AG09309 (cell line): ENCODE measurements at regions not wholly inside any gene's neighbourhood (a gene's known extent, or its start where the extent isn't known, plus 50 kb on each side); places are given as distances from the start of the nearest gene placed in this dataset.

Experiments
- DNase-seq: peaks from one replicate; pipeline ENCODE4 v3.0.0-alpha.2; 2010; ENCODE audit warnings: low read depth
- H3K4me3 ChIP-seq: 2 replicates; pipeline ENCODE4 v1.5.1; 2011; ENCODE audit warnings: mild to moderate bottlenecking, low read depth, low read length, moderate library complexity; ENCODE audit not compliant: control insufficient read depth
- TF ChIP-seq, protein P1 (sequence below): IDR thresholded peaks from 2 replicates; pipeline ENCODE4 v1.5.1; 2011; ENCODE audit warnings: mild to moderate bottlenecking, low read depth, low read length, inconsistent platforms; ENCODE audit not compliant: insufficient read depth, control insufficient read depth; ENCODE audit errors: missing control alignments

DNA sequence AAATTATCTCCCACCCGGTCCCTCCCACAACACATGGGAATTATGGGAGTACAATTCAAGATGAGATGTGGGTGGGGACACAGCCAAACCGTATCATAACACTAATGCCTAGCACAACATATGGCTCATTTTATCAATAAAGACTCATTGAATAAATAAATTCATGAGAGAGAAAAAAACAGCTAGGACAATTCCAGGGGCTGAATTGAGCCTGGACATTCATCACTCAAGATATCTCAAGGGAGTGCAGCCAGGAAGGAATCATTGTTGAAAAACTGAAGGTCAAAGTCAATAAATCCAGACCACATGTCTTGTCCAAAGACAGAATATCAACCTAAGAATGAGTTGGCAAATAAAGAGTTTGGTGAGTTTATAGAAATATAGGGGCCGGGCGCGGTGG is 644.1 kb downstream of the PLPP3 start:
- DNase-seq: no peak
- TF ChIP-seq, protein P1, sequence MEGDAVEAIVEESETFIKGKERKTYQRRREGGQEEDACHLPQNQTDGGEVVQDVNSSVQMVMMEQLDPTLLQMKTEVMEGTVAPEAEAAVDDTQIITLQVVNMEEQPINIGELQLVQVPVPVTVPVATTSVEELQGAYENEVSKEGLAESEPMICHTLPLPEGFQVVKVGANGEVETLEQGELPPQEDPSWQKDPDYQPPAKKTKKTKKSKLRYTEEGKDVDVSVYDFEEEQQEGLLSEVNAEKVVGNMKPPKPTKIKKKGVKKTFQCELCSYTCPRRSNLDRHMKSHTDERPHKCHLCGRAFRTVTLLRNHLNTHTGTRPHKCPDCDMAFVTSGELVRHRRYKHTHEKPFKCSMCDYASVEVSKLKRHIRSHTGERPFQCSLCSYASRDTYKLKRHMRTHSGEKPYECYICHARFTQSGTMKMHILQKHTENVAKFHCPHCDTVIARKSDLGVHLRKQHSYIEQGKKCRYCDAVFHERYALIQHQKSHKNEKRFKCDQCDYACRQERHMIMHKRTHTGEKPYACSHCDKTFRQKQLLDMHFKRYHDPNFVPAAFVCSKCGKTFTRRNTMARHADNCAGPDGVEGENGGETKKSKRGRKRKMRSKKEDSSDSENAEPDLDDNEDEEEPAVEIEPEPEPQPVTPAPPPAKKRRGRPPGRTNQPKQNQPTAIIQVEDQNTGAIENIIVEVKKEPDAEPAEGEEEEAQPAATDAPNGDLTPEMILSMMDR: no peak
- no peak overlapping the region for H3K4me3 ChIP-seq

DNA sequence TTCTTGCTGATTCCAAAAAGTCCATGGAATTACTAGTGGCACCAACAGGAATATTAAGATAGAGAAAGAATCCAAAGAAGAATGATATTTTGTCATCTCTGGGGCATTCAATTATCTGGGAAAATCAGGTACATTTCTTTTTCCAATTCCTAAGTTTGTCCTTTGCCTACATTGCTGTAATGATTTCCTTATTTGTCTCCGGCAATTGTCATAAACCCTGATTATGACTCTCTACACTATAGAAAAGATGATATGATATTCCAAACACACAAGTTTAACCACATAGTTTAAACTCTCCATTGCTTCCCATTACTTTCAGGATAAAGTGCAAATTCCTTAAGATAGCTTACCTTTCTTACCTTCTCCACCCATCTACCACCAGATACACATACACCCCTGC is 647.0 kb downstream of the PLPP3 start:
- TF ChIP-seq, protein P1: no peak
- H3K4me3 ChIP-seq: no peak overlapping the region
- no peak for DNase-seq

DNA sequence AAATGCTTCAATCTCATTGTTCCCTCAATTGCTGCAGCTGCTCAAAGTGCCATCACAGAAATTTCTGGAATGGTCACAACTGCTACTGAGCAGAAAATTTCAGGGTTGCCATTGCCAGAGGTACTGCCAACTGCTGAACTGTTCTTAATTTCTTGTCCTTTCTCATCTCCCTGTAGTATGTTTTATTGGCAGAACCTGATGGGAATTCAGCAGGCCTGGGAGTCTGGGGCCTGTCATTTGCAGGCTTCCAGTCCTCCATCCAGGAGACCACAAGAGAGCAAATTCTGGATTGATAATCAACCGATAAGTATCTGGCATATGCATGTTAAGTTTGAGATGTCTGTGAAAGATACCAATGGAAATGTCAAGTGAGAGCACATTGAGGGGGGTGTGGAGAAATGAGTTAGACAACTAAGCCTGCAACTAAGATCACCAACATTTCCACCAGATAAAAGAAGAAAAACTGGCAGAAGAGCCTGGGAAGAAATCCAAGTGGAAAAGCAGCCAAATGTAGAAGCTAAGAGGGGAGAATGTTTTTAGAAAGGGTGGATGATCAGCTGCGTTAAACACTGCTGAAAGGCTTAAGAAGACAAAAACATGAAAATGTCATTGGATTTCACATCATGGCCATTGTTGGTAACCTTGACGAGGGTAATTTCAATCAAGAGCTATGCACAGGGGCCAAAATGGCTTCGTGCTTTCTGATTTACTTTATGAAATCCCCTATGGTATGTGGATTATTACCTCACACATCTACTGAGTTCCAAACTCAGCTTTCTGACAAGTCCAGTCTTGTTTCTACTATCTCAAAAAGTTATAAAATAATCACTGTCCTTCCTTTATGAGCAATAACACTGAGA is 648.1 kb downstream of the PLPP3 start:
- peak; percentile 5 for DNase-seq
- H3K4me3 ChIP-seq: no peak overlapping the region
- TF ChIP-seq, protein P1: no peak

DNA sequence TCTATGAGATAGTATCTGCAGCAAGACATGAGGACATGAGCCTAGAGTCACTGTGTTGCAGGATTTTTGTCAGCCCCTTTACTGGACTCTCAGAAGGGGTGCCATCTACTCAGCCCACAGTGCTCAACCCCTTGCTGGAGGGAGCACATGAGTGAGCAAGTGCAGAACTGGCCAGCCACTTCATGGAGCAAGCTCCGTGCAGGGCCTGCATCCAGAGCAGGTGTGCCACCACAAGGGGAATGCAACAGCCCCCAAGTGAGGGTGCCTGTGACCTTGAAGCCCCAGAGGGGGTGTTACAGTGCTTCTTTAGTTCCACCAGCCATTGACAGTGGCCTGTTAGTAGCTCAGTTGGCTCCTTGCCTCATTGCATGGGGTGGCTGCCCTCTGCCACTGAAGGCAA is 649.7 kb downstream of the PLPP3 start:
- TF ChIP-seq, protein P1: no peak
- no peak for DNase-seq
- H3K4me3 ChIP-seq: no peak overlapping the region

DNA sequence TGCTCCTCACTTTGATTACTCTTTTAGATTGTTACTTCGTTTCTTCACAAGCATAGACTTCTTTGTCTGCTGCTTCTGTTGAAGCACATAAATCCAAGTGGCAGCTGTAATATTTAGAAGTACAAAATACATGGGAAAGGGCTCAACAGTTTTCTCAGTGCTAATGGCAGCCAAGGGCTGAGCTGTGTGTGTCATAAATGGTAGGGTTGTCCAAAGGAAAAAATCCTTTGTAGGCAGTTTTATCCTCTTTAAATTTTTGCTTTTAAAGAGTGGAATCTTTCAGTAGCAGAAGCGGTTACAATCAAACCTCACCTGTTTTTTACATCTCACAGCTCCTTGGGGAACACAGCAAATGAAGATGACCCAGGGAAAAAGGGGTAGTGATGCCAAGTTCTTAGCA is 650.8 kb downstream of the PLPP3 start:
- no peak for DNase-seq
- TF ChIP-seq, protein P1: no peak
- H3K4me3 ChIP-seq: no peak overlapping the region

DNA sequence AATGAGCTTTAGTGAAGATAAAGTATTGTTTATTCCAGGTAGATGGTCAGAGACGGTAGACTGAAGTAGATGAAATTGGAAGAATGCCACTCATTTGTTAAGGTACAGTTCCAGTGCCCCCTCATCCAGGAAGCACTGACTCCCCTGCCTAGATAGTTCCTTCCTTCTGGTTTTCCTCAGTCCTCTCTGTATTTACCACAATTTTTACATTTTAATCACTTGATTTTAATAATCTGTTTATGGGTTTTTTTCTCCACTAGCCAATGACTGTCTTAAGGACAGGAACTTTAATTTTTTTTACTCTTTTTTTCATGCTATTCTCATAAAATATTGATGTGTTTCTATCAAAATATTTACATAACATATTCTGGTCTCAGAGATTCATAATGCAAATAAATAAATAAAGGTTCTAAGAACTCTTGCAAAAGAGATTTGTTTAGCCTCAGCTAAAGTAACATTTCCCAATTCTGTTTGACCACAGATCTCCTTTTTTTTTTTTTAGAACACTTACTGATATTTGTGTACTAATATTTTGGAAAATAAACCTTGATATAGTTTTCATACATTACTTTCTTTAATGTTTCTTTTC is 651.6 kb downstream of the PLPP3 start:
- H3K4me3 ChIP-seq: no peak overlapping the region
- DNase-seq: no peak
- TF ChIP-seq, protein P1: no peak
